Heart left ventricle (tissue), 13 donors: ENCODE measurements at regions not wholly inside any gene's neighbourhood (a gene's known extent, or its start where the extent isn't known, plus 50 kb on each side); places are given as distances from the start of the nearest gene placed in this dataset.

Experiments used
- POLR2A ChIP-seq, 2 donors: fragments of 450-650 bp; IDR thresholded peaks; one replicate each; pipeline ENCODE4 v1.6.1; 2017; ENCODE audit warnings: antibody characterized with exemption in 2 of 2, mild to moderate bottlenecking in 2 of 2, moderate library complexity in 2 of 2
- TF ChIP-seq, protein P1 (sequence below), 12 donors: fragments of 200-600 bp; sonication (generic) in 4 of 12; IDR thresholded peaks; one replicate each; pipeline versions ENCODE4 v1.5.0 to v1.8.0; 2018 to 2022; ENCODE audit warnings: antibody characterized with exemption in 12 of 12, mild to moderate bottlenecking in 5 of 12
- donor health status: ischemic (EF 13 %, LVEDD 7.1; RV severe dilation, severe dysfunction).
- donor health status: DM: no; HTN: yes; CAD: no.
- donor health status: DM: no; HTN: no; CAD: no.
- donor health status: ischemic (EF 25% LVEDD 6.9; RV normal size, moderate dysfunction).
- donor health status: ischemic (EF 25% LVEDD 5.7; RV mildly dilated, moderate dysfunction).
- donor health status: ischemic (EF 35%, LVEDD 5.7; RV mildly dilated, moderate dysfunction).
- donor health status: nonischemic (EF 11% LVEDD 7.7; RV severe dilation, severe dysfunction).
- donor health status: DM: yes; HTN: yes; CAD: no.
- donor health status: PGD.
- donor health status: ischemic (EF 29% LVEDD 5.4; RV normal size, mild dysfunction).
- donor health status: nonischemic (EF 23%, LVEDD 6.1; RV moderate dilation, normal function).

DNA sequence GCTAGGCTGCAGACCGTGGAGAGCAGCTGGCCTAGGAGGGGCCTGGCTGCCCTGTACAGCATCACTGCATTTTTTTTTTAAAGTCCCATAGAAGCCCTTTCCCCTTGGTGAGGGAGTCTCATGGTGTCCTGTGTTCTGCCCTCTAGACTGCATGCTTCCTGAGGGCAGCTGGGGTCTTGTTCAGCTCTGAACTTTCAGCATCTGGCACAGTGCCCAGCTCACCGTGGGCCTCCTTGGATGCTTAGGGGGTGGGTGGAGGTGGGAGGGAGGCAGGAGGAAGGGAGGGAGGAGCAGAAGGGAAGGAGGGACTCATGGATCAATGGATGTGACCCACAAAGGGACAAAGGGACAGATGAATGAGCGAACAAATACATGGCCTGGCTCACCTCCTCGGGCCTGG, 63.4 kb upstream of the TMEM97 start:
- TF ChIP-seq, protein P1, sequence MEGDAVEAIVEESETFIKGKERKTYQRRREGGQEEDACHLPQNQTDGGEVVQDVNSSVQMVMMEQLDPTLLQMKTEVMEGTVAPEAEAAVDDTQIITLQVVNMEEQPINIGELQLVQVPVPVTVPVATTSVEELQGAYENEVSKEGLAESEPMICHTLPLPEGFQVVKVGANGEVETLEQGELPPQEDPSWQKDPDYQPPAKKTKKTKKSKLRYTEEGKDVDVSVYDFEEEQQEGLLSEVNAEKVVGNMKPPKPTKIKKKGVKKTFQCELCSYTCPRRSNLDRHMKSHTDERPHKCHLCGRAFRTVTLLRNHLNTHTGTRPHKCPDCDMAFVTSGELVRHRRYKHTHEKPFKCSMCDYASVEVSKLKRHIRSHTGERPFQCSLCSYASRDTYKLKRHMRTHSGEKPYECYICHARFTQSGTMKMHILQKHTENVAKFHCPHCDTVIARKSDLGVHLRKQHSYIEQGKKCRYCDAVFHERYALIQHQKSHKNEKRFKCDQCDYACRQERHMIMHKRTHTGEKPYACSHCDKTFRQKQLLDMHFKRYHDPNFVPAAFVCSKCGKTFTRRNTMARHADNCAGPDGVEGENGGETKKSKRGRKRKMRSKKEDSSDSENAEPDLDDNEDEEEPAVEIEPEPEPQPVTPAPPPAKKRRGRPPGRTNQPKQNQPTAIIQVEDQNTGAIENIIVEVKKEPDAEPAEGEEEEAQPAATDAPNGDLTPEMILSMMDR (IDR thresholded peaks at IDR 0.05), result no peak
- no peak for TF ChIP-seq POLR2A (IDR thresholded peaks at IDR 0.05)
